GM12878 (cell line): ENCODE measurements at regions not wholly inside any gene's neighbourhood (a gene's known extent, or its start where the extent isn't known, plus 50 kb on each side); places are given as distances from the start of the nearest gene placed in this dataset.

Experiments used
- ATAC-seq: fragments of 200-7000 bp; cut with Tn5 transposase; 3 replicates; pipeline ENCODE4 v1.9.1; 2020; ENCODE audit warnings: mild to moderate bottlenecking, moderate library complexity
- BruUV-seq: library from RNA; stranded (reverse); fragments of 400-500 nt; replicated peaks from 2 replicates; lab custom pipeline; 2021; lab: Mats Ljungman, UMichigan
- CTCF ChIA-PET: fragments of 300-600 bp; sonication (Branson Sonifier 250); formaldehyde crosslinking; extraction: SDS; loops from one replicate; lab custom pipeline; 2021; ENCODE audit warnings: inconsistent platforms; lab: Yijun Ruan, JAX
- POLR2A ChIA-PET: fragments of 350-600 bp; formaldehyde crosslinking; extraction: SDS; loops from one replicate; lab custom pipeline; 2021; ENCODE audit warnings: inconsistent platforms; lab: Charles Lee
- RAD21 ChIA-PET: fragments of 300-600 bp; sonication (Branson Sonifier 250); formaldehyde crosslinking; loops from one replicate; lab custom pipeline; 2023; ENCODE audit warnings: antibody characterized with exemption; ENCODE audit not compliant: unreplicated experiment; lab: Charles Lee
- SMC1A ChIA-PET: fragments of 300-600 bp; sonication (Branson Sonifier 250); formaldehyde crosslinking; loops from one replicate; lab custom pipeline; 2023; ENCODE audit not compliant: unreplicated experiment, uncharacterized antibody; lab: Charles Lee
- DNase-seq: peaks from one replicate; pipeline ENCODE4 v3.0.0-alpha.2; 2011; ENCODE audit warnings: low read depth, low spot score
- FAIRE-seq: peaks from 3 replicates; lab custom pipeline; 2011; peaks lifted over from hg19 to GRCh38; lab: Jason Lieb, UNC
- H2AFZ ChIP-seq: 2 replicates; pipeline ENCODE4 v1.6.0; 2011; ENCODE audit warnings: low read depth, low read length, control low read depth; ENCODE audit not compliant: control insufficient read depth
- H3K27ac ChIP-seq: 2 replicates; pipeline ENCODE4 v1.5.1; 2011; ENCODE audit warnings: control low read depth; ENCODE audit not compliant: control insufficient read depth, insufficient read depth
- H3K27me3 ChIP-seq, 2 experiments: replicated peaks in 1 of 2; 2 replicates each; pipeline versions ENCODE4 v1.6.0 to v1.6.1; 2011; ENCODE audit warnings: low read length in 1 of 2; ENCODE audit not compliant: control insufficient read depth in 2 of 2, insufficient read depth in 2 of 2
- H3K36me3 ChIP-seq, 2 experiments: 2 replicates each; pipeline ENCODE4 v1.5.1; 2011; ENCODE audit warnings: low read length in 1 of 2; ENCODE audit not compliant: control insufficient read depth in 2 of 2, insufficient read depth in 2 of 2
- H3K4me1 ChIP-seq: 2 replicates; pipeline ENCODE4 v1.6.1; 2011; ENCODE audit warnings: mild to moderate bottlenecking, low read length, moderate library complexity, mixed read lengths; ENCODE audit not compliant: control insufficient read depth, insufficient read depth
- H3K4me2 ChIP-seq: 2 replicates; pipeline ENCODE4 v1.6.0; 2011; ENCODE audit warnings: control low read depth; ENCODE audit not compliant: control insufficient read depth, insufficient read depth
- H3K4me3 ChIP-seq: fragments of 200-600 bp; sonication (generic); 2 replicates; pipeline ENCODE4 v1.5.1; 2016
- H3K79me2 ChIP-seq: 2 replicates; pipeline ENCODE4 v1.6.0; 2011; ENCODE audit warnings: low read length; ENCODE audit not compliant: control insufficient read depth, insufficient read depth
- H3K9ac ChIP-seq: 2 replicates; pipeline ENCODE4 v1.8.0; 2011; ENCODE audit warnings: low read length, control low read depth, mixed read lengths; ENCODE audit not compliant: control insufficient read depth, insufficient read depth
- H3K9me3 ChIP-seq: replicated peaks from 3 replicates; pipeline ENCODE4 v1.5.1; 2011; ENCODE audit warnings: mild to moderate bottlenecking, low read length; ENCODE audit not compliant: control insufficient read depth, insufficient read depth
- H4K20me1 ChIP-seq: 2 replicates; pipeline ENCODE4 v1.6.0; 2011; ENCODE audit not compliant: control insufficient read depth, insufficient read depth
- ATF2 ChIP-seq: IDR thresholded peaks from 2 replicates; pipeline ENCODE4 v1.6.1; 2012; ENCODE audit warnings: low read length, inconsistent platforms
- CHD1 ChIP-seq: IDR thresholded peaks from 2 replicates; pipeline ENCODE4 v1.6.1; 2012; ENCODE audit warnings: low read depth, low read length, improper control_type of control experiment
- EP300 ChIP-seq, 2 experiments: fragments of 150-350 bp in 1 of 2; IDR thresholded peaks; 2 replicates each; pipeline ENCODE4 v1.6.1; 2011 to 2012; ENCODE audit warnings: low read depth in 2 of 2, low read length in 2 of 2, borderline replicate concordance in 1 of 2, improper control_type of control experiment in 1 of 2, inconsistent platforms in 1 of 2; ENCODE audit not compliant: control insufficient read depth in 1 of 2
- EZH2 ChIP-seq: IDR thresholded peaks from 2 replicates; pipeline ENCODE4 v1.6.1; 2012; ENCODE audit warnings: low read depth, mild to moderate bottlenecking, control low read depth, inconsistent platforms, low read length, borderline replicate concordance; ENCODE audit not compliant: control insufficient read depth
- GABPA ChIP-seq: IDR thresholded peaks from 2 replicates; pipeline ENCODE4 v1.6.1; 2014; ENCODE audit warnings: antibody characterized with exemption, low read depth, mild to moderate bottlenecking, inconsistent platforms
- IKZF1 ChIP-seq: fragments of 450-650 bp; conservative IDR thresholded peaks from 2 replicates; pipeline ENCODE4 v1.6.1; 2017; ENCODE audit warnings: antibody characterized with exemption, mild to moderate bottlenecking
- JUND ChIP-seq: IDR thresholded peaks from 2 replicates; pipeline ENCODE4 v1.6.1; 2012; ENCODE audit warnings: low read depth, mild to moderate bottlenecking, low read length, improper control_type of control experiment, moderate library complexity
- KAT2A ChIP-seq: conservative IDR thresholded peaks from 2 replicates; pipeline ENCODE4 v1.6.1; 2011; ENCODE audit warnings: low read depth, low read length; ENCODE audit not compliant: control insufficient read depth
- NBN ChIP-seq: fragments of 450-650 bp; IDR thresholded peaks from 2 replicates; pipeline ENCODE4 v1.6.1; 2016
- RAD21 ChIP-seq: IDR thresholded peaks from 2 replicates; pipeline ENCODE4 v1.6.1; 2011; ENCODE audit warnings: mild to moderate bottlenecking, low read depth, low read length, moderate library complexity; ENCODE audit not compliant: insufficient read depth
- RELA ChIP-seq: fragments of 450-650 bp; IDR thresholded peaks from 2 replicates; pipeline ENCODE4 v1.8.0; 2014; ENCODE audit warnings: borderline replicate concordance; ENCODE audit not compliant: partially characterized antibody
- TCF3 ChIP-seq: IDR thresholded peaks from 2 replicates; pipeline ENCODE4 v1.6.1; 2012; ENCODE audit warnings: low read depth, mild to moderate bottlenecking, low read length, borderline replicate concordance; ENCODE audit not compliant: insufficient read depth
- WGBS: methylation state at CpG from one replicate; pipeline ENCODE4 v1.1.6; 2016; ENCODE audit warnings: low lambda C conversion rate; ENCODE audit not compliant: insufficient replicate concordance, insufficient coverage; ENCODE audit errors: missing lambda C conversion rate; 5-methylcytosine and 5-hydroxymethylcytosine counted together
- in situ Hi-C: fragments of 300-500 bp; cut with MboI; formaldehyde crosslinking; loops from 9 replicates; pipeline ENCODE4 v1.14.3; 2018; ENCODE audit warnings: mixed read lengths
- intact Hi-C: fragments of 100-400 bp; cut with micrococcal nuclease; formaldehyde crosslinking; loops from one replicate; pipeline ENCODE4 v1.14.2; 2022; ENCODE audit not compliant: unreplicated experiment
- TF ChIP-seq, protein P1 (sequence below): fragments of 450-650 bp; IDR thresholded peaks from 2 replicates; pipeline ENCODE4 v1.6.1; 2017; ENCODE audit warnings: mild to moderate bottlenecking, low read depth, inconsistent platforms; ENCODE audit not compliant: poor library complexity, severe bottlenecking
- TF ChIP-seq, protein P2 (sequence below): fragments of 450-650 bp; IDR thresholded peaks from 2 replicates; pipeline ENCODE4 v1.6.1; 2017; ENCODE audit warnings: borderline replicate concordance
- TF ChIP-seq, protein P3 (sequence below): fragments of 450-650 bp; IDR thresholded peaks from 2 replicates; pipeline ENCODE4 v1.6.1; 2016; ENCODE audit warnings: mild to moderate bottlenecking, moderate library complexity, borderline replicate concordance

GRCh38 chr6:168871642-168872315, 381.9 kb downstream of the THBS2 start:
- no peaks in the 10 kb centered on the region for H3K27me3 ChIP-seq
- ChIA-PET RAD21 (no interaction called here), POLR2A (no interaction called here), CTCF (no interaction called here), SMC1A (no interaction called here)
- FAIRE-seq = no peak
- in situ Hi-C loops = no loop called here
- no peaks in the 10 kb centered on the region for H3K4me1 ChIP-seq
- H3K79me2 ChIP-seq = no peaks in the 10 kb centered on the region
- no peaks in the 10 kb centered on the region for H3K36me3 ChIP-seq
- 45% methylated on average over 18 of the region's 20 CpGs for WGBS
- BruUV-seq = no TSS peak
- ATAC-seq = no peak
- H4K20me1 ChIP-seq = no peaks in the 10 kb centered on the region
- DNase-seq = no peak
- H3K27ac ChIP-seq = no peak overlapping the region
- intact Hi-C loops = no loop called here
- H3K4me3 ChIP-seq = no peak overlapping the region
- H3K9me3 ChIP-seq = no peaks in the 10 kb centered on the region
- H3K9ac ChIP-seq = no peak overlapping the region
- no peak overlapping the region for H3K4me2 ChIP-seq
- no peak overlapping the region for H2AFZ ChIP-seq
- no peak for TF ChIP-seq CHD1
- no peak for TF ChIP-seq KAT2A
- TF ChIP-seq JUND = no peak
- no peak for TF ChIP-seq EZH2
- TF ChIP-seq IKZF1 = no peak
- TF ChIP-seq TCF3 = no peak
- no peak for TF ChIP-seq GABPA
- TF ChIP-seq, protein P1, sequence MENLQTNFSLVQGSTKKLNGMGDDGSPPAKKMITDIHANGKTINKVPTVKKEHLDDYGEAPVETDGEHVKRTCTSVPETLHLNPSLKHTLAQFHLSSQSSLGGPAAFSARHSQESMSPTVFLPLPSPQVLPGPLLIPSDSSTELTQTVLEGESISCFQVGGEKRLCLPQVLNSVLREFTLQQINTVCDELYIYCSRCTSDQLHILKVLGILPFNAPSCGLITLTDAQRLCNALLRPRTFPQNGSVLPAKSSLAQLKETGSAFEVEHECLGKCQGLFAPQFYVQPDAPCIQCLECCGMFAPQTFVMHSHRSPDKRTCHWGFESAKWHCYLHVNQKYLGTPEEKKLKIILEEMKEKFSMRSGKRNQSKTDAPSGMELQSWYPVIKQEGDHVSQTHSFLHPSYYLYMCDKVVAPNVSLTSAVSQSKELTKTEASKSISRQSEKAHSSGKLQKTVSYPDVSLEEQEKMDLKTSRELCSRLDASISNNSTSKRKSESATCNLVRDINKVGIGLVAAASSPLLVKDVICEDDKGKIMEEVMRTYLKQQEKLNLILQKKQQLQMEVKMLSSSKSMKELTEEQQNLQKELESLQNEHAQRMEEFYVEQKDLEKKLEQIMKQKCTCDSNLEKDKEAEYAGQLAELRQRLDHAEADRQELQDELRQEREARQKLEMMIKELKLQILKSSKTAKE = no peak
- no peak for TF ChIP-seq RELA
- no peak for TF ChIP-seq RAD21
- TF ChIP-seq NBN = no peak
- no peak for TF ChIP-seq ATF2
- TF ChIP-seq, protein P2, sequence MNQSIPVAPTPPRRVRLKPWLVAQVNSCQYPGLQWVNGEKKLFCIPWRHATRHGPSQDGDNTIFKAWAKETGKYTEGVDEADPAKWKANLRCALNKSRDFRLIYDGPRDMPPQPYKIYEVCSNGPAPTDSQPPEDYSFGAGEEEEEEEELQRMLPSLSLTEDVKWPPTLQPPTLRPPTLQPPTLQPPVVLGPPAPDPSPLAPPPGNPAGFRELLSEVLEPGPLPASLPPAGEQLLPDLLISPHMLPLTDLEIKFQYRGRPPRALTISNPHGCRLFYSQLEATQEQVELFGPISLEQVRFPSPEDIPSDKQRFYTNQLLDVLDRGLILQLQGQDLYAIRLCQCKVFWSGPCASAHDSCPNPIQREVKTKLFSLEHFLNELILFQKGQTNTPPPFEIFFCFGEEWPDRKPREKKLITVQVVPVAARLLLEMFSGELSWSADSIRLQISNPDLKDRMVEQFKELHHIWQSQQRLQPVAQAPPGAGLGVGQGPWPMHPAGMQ = no peak
- TF ChIP-seq EP300 (IDR thresholded peaks at IDR 0.05; ENCODE audit: borderline replicate concordance in 1 of 2, control insufficient read depth in 1 of 2, low read depth in 2 of 2, low read length in 2 of 2) = no peak
- TF ChIP-seq, protein P3, sequence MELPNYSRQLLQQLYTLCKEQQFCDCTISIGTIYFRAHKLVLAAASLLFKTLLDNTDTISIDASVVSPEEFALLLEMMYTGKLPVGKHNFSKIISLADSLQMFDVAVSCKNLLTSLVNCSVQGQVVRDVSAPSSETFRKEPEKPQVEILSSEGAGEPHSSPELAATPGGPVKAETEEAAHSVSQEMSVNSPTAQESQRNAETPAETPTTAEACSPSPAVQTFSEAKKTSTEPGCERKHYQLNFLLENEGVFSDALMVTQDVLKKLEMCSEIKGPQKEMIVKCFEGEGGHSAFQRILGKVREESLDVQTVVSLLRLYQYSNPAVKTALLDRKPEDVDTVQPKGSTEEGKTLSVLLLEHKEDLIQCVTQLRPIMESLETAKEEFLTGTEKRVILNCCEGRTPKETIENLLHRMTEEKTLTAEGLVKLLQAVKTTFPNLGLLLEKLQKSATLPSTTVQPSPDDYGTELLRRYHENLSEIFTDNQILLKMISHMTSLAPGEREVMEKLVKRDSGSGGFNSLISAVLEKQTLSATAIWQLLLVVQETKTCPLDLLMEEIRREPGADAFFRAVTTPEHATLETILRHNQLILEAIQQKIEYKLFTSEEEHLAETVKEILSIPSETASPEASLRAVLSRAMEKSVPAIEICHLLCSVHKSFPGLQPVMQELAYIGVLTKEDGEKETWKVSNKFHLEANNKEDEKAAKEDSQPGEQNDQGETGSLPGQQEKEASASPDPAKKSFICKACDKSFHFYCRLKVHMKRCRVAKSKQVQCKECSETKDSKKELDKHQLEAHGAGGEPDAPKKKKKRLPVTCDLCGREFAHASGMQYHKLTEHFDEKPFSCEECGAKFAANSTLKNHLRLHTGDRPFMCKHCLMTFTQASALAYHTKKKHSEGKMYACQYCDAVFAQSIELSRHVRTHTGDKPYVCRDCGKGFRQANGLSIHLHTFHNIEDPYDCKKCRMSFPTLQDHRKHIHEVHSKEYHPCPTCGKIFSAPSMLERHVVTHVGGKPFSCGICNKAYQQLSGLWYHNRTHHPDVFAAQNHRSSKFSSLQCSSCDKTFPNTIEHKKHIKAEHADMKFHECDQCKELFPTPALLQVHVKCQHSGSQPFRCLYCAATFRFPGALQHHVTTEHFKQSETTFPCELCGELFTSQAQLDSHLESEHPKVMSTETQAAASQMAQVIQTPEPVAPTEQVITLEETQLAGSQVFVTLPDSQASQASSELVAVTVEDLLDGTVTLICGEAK = no peak
